Parathyroid adenoma (tissue), 2 donors: ENCODE measurements at regions not wholly inside any gene's neighbourhood (a gene's known extent, or its start where the extent isn't known, plus 50 kb on each side); places are given as distances from the start of the nearest gene placed in this dataset.

Experiments used
- H2AFZ ChIP-seq: fragments of 300-600 bp; sonication (generic); one replicate; pipeline ENCODE4 v1.7.0; 2017; ENCODE audit warnings: antibody characterized with exemption, mild to moderate bottlenecking
- H3K27ac ChIP-seq: fragments of 300-600 bp; sonication (generic); one replicate; pipeline ENCODE4 v1.7.0; 2017
- H3K27me3 ChIP-seq: fragments of 300-600 bp; sonication (generic); one replicate; pipeline ENCODE4 v1.7.0; 2017; ENCODE audit warnings: low read length; ENCODE audit not compliant: control insufficient read depth, insufficient read depth
- H3K36me3 ChIP-seq: fragments of 300-600 bp; sonication (generic); one replicate; pipeline ENCODE4 v1.7.0; 2017; ENCODE audit warnings: low read length; ENCODE audit not compliant: control insufficient read depth, insufficient read depth
- H3K4me1 ChIP-seq: fragments of 300-600 bp; sonication (generic); one replicate; pipeline ENCODE4 v1.7.0; 2017; ENCODE audit warnings: control low read depth
- H3K4me2 ChIP-seq: fragments of 300-600 bp; sonication (generic); one replicate; pipeline ENCODE4 v1.7.0; 2017; ENCODE audit warnings: low read length
- H3K4me3 ChIP-seq: fragments of 300-600 bp; sonication (generic); one replicate; pipeline ENCODE4 v1.7.0; 2017; ENCODE audit warnings: low read depth, low read length
- H3K79me2 ChIP-seq: fragments of 300-600 bp; sonication (generic); one replicate; pipeline ENCODE4 v1.7.0; 2017; ENCODE audit warnings: control low read depth
- H3K9ac ChIP-seq: fragments of 300-600 bp; sonication (generic); one replicate; pipeline ENCODE4 v1.7.0; 2017; ENCODE audit warnings: mild to moderate bottlenecking
- H3K9me3 ChIP-seq: fragments of 300-600 bp; sonication (generic); one replicate; pipeline ENCODE4 v1.7.0; 2017; ENCODE audit warnings: low read length; ENCODE audit not compliant: control insufficient read depth
- TF ChIP-seq, protein P1 (sequence below): fragments of 300-600 bp; sonication (generic); IDR thresholded peaks from one replicate; pipeline ENCODE4 v1.7.0; 2017; ENCODE audit warnings: antibody characterized with exemption, mild to moderate bottlenecking
- donor health status: primary hyperparathyroidism.

DNA sequence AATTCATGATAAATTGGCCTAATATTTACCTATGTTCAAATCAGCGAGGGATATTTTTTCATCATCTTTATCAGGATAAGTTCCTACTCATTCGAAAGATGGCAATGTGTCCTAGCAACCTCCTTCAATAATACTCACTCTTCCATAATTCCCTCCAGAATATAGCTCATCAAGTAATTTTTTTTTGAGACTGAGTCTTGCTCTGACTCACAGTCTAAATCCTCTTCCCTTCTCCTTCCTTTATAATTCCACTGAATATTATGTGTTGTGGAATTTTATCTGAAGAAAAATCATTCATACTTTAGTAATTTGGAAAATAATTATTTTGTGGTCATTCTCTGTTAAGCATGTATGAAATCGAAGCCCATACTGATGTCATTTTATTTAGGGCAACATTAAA lies 663.8 kb downstream of the FLRT2 start:
- Histone ChIP-seq H2AFZ (no peak overlapping the region), H3K27ac (no peak overlapping the region), H3K4me3 (no peak overlapping the region), H3K79me2 (no peaks in the 10 kb centered on the region), H3K9ac (no peak overlapping the region), H3K4me1 (peaks cover 2% of the 10 kb centered on the region), H3K4me2 (no peak overlapping the region), H3K27me3 (no peaks in the 10 kb centered on the region), H3K36me3 (no peaks in the 10 kb centered on the region), H3K9me3 (no peaks in the 10 kb centered on the region)
- TF ChIP-seq, protein P1, sequence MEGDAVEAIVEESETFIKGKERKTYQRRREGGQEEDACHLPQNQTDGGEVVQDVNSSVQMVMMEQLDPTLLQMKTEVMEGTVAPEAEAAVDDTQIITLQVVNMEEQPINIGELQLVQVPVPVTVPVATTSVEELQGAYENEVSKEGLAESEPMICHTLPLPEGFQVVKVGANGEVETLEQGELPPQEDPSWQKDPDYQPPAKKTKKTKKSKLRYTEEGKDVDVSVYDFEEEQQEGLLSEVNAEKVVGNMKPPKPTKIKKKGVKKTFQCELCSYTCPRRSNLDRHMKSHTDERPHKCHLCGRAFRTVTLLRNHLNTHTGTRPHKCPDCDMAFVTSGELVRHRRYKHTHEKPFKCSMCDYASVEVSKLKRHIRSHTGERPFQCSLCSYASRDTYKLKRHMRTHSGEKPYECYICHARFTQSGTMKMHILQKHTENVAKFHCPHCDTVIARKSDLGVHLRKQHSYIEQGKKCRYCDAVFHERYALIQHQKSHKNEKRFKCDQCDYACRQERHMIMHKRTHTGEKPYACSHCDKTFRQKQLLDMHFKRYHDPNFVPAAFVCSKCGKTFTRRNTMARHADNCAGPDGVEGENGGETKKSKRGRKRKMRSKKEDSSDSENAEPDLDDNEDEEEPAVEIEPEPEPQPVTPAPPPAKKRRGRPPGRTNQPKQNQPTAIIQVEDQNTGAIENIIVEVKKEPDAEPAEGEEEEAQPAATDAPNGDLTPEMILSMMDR, result no peak

DNA sequence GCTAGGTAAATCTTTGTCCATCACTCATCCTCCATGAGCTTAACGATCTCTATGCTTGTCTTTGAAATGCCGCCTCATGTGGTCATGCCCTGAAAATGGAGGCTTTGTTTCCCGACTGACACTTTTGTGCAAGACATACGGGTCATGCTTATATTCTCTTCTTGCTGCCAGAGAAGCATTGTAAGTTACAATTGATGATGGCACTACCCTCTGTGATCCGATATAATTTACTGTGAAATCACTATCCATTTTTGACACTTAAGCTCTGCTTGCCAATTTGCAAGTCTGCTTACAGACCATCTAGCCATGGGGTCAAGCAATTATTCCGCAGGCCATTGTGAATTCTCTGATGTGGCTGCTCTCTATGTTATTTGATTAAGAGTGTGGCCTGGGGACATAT lies 650.0 kb downstream of the FLRT2 start:
- Histone ChIP-seq H3K36me3 (no peaks in the 10 kb centered on the region), H3K79me2 (no peaks in the 10 kb centered on the region), H3K9me3 (no peaks in the 10 kb centered on the region), H3K4me1 (no peaks in the 10 kb centered on the region), H3K4me3 (no peak overlapping the region), H2AFZ (no peak overlapping the region), H3K27me3 (no peaks in the 10 kb centered on the region), H3K4me2 (no peak overlapping the region), H3K27ac (no peak overlapping the region), H3K9ac (no peak overlapping the region)
- TF ChIP-seq, protein P1, result no peak

DNA sequence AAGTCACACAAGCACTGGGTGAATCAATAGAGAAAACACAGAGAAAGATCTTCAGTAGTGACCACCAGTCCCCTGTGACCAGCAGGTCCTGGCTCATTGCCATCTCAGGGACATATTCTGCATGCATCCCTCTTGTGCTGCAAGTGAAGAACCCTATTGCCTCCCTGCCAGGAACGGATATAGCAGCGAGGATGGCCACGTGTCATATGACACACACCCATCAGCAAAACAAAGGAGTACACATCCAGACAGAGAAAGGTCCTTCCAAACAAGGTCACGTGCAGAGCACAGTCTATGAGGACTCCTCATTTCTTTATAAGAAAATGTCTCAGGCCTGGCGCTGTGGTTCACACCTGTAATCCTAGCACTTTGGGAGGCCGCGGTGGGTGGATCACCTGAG lies 638.4 kb downstream of the FLRT2 start:
- TF ChIP-seq, protein P1, result no peak
- H3K36me3 ChIP-seq, result no peaks in the 10 kb centered on the region
- H2AFZ ChIP-seq, result no peak overlapping the region
- H3K27ac ChIP-seq, result no peak overlapping the region
- H3K4me3 ChIP-seq, result no peak overlapping the region
- no peak overlapping the region for H3K4me2 ChIP-seq
- no peaks in the 10 kb centered on the region for H3K9me3 ChIP-seq
- H3K4me1 ChIP-seq, result no peaks in the 10 kb centered on the region
- H3K9ac ChIP-seq, result no peak overlapping the region
- H3K27me3 ChIP-seq, result no peaks in the 10 kb centered on the region
- H3K79me2 ChIP-seq, result no peaks in the 10 kb centered on the region

DNA sequence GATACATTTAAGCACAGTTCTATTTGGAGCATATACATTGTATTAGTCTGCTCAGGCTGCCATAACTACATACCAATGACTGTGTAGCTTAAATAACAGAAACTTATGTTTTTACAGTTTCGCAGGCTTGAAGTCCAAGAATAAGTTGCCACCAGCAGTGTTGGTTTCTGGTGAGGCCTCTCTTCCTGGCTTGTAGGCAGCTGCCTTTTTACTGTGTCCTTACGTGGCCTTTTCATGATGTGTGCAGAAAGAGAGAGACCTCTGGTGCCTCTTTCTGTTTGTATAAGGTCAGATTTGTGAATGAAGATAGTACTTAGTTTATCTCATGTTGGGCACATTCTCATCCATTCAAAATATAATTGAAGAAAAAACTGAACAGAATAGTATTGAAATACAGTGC lies 636.6 kb downstream of the FLRT2 start:
- no peak overlapping the region for H3K4me3 ChIP-seq
- no peaks in the 10 kb centered on the region for H3K27me3 ChIP-seq
- no peaks in the 10 kb centered on the region for H3K4me1 ChIP-seq
- H3K9ac ChIP-seq, result no peak overlapping the region
- TF ChIP-seq, protein P1, result no peak
- no peak overlapping the region for H3K27ac ChIP-seq
- no peak overlapping the region for H2AFZ ChIP-seq
- no peaks in the 10 kb centered on the region for H3K9me3 ChIP-seq
- no peak overlapping the region for H3K4me2 ChIP-seq
- H3K36me3 ChIP-seq, result no peaks in the 10 kb centered on the region
- H3K79me2 ChIP-seq, result no peaks in the 10 kb centered on the region

DNA sequence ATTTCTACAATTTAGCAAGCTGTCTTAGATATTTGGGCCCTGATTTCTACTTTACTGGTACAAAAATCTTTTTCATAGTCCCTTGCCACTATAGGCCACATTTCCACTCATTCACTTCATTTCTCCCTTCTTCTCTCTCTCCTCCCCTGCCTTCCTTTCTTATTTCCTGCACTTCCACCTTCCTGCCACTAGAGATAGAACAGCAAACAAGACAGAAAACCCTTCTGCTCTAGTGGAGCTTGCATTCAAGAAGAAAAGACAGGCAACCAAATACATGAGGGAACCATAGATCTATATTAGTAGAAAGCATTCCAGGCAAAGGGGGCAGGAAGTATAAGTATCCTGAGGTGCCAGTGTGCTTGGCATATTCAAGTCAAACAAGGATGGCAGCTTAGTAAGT lies 623.5 kb downstream of the FLRT2 start:
- TF ChIP-seq, protein P1, result no peak
- Histone ChIP-seq H3K27ac (no peak overlapping the region), H2AFZ (no peak overlapping the region), H3K9ac (no peak overlapping the region), H3K79me2 (no peaks in the 10 kb centered on the region), H3K27me3 (no peaks in the 10 kb centered on the region), H3K4me1 (no peaks in the 10 kb centered on the region), H3K9me3 (no peaks in the 10 kb centered on the region), H3K4me2 (no peak overlapping the region), H3K36me3 (no peaks in the 10 kb centered on the region), H3K4me3 (no peak overlapping the region)
